GM10266 (cell line): ENCODE measurements at regions not wholly inside any gene's neighbourhood (a gene's known extent, or its start where the extent isn't known, plus 50 kb on each side); places are given as distances from the start of the nearest gene placed in this dataset.

Experiments used
- DNase-seq: peaks from one replicate; pipeline ENCODE4 v3.0.0; 2012; ENCODE audit errors: extremely low spot score
- CTCF ChIP-seq: IDR thresholded peaks from 2 replicates; pipeline ENCODE4 v1.5.1; 2012; ENCODE audit warnings: mild to moderate bottlenecking, low read depth; ENCODE audit not compliant: control insufficient read depth, insufficient read depth; ENCODE audit errors: missing control alignments

GRCh38 chr9:89698411-89699005, 93.7 kb downstream of the GADD45G start:
- no peak for DNase-seq
- TF ChIP-seq CTCF, result no peak

- TF ChIP-seq CTCF, result no peak
- no peak for DNase-seq
Observed at GRCh38 chr9:89699646-89700045, 94.8 kb downstream of the GADD45G start.

- DNase-seq, result peak; percentile 79
- TF ChIP-seq CTCF, result peak; percentile 4
Observed at GRCh38 chr9:89701221-89701798, 96.5 kb downstream of the GADD45G start.

- no peak for TF ChIP-seq CTCF
Observed at GRCh38 chr9:89702401-89702800, 97.6 kb downstream of the GADD45G start.

GRCh38 chr9:89705651-89706050, 100.8 kb downstream of the GADD45G start:
- no peak for TF ChIP-seq CTCF
- no peak for DNase-seq

More at GRCh38 chr9:89702401-89702800, 97.6 kb downstream of the GADD45G start:
- no peak for DNase-seq

GRCh38 chr9:89706086-89706485, 101.3 kb downstream of the GADD45G start:
- no peak for TF ChIP-seq CTCF
- DNase-seq, result no peak

GRCh38 chr9:89706731-89707191, 101.9 kb downstream of the GADD45G start:
- no peak for DNase-seq
- TF ChIP-seq CTCF, result no peak
